K562 (cell line): ENCODE measurements at regions not wholly inside any gene's neighbourhood (a gene's known extent, or its start where the extent isn't known, plus 50 kb on each side); places are given as distances from the start of the nearest gene placed in this dataset.

Experiments used
- CHD1 ChIP-seq: fragments of 200-600 bp; sonication (generic); IDR thresholded peaks from one replicate; pipeline ENCODE4 v1.6.1; 2012; ENCODE audit warnings: mild to moderate bottlenecking, moderate library complexity, low read length, inconsistent platforms
- NFRKB ChIP-seq: fragments of 450-650 bp; IDR thresholded peaks from 2 replicates; pipeline ENCODE4 v1.6.1; 2016; ENCODE audit warnings: low read depth
- POLR2A ChIP-seq: fragments of 450-650 bp; conservative IDR thresholded peaks from 2 replicates; pipeline ENCODE4 v1.6.1; 2016
- SOX6 ChIP-seq: fragments of 450-650 bp; IDR thresholded peaks from 2 replicates; pipeline ENCODE4 v1.6.1; 2014; ENCODE audit warnings: mild to moderate bottlenecking

GRCh38 chr6:22206106-22206505 is 90.7 kb downstream of the PRL start:
- TF ChIP-seq NFRKB (no peak), CHD1 (no peak), POLR2A (no peak), SOX6 (no peak)
